ENCODE measurements at regions not wholly inside any gene's neighbourhood (a gene's known extent, or its start where the extent isn't known, plus 50 kb on each side); places are given as distances from the start of the nearest gene placed in this dataset.

- Histone ChIP-seq H3K4me3 (no peak overlapping the region), H3K4me1 (no peaks in the 10 kb centered on the region), H3K9me3 (peaks cover 7% of the 10 kb centered on the region; the same call in 2 of the 3 replicates), H3K27ac (no peak overlapping the region), H3K4me2 (no peak overlapping the region)
- CTCF ChIA-PET: no interaction called here
- TF ChIP-seq RCOR1 (IDR thresholded peaks at IDR 0.05; ENCODE audit: low read depth, low read length): no peak
- peak; percentile 93 for TF ChIP-seq MAFK (IDR thresholded peaks at IDR 0.05; ENCODE audit: partially characterized antibody)
- DNase-seq (ENCODE audit: low read depth in 1 of 2, low spot score in 1 of 2) (no peak), ATAC-seq (no peak), FAIRE-seq (no peak)
- POLR2A ChIA-PET: no interaction called here
- WGBS (ENCODE audit: missing lambda C conversion rate): 61% methylated on average over 3 of the region's 3 CpGs
These were observed 631.3 kb downstream of the PLA2G4A start for GRCh38 chr1:187460093-187460492.

- WGBS (ENCODE audit: missing lambda C conversion rate): 20% methylated on average over 1 of the region's 1 CpG
- no peak for ATAC-seq
- no peak for TF ChIP-seq CEBPB (IDR thresholded peaks at IDR 0.05)
- no peak for TF ChIP-seq CHD4 (IDR thresholded peaks at IDR 0.05; ENCODE audit: borderline replicate concordance)
- TF ChIP-seq EHMT2 (IDR thresholded peaks at IDR 0.05; ENCODE audit: low read depth): no peak
- no peak for TF ChIP-seq NFE2L2 (conservative IDR thresholded peaks at IDR 0.05; ENCODE audit: low read length)
- TF ChIP-seq ZNF302 (CRISPR knock-in tag; IDR thresholded peaks at IDR 0.05): no peak
- TF ChIP-seq HDAC2 (IDR thresholded peaks at IDR 0.05): no peak
- TF ChIP-seq PHF8 (IDR thresholded peaks at IDR 0.05; ENCODE audit: borderline replicate concordance, low read depth): no peak
- no peak for TF ChIP-seq JUNB (IDR thresholded peaks at IDR 0.05)
- no peak for TF ChIP-seq FOSL2 (IDR thresholded peaks at IDR 0.05)
- no peak for TF ChIP-seq FOSL2 (CRISPR knock-in tag; IDR thresholded peaks at IDR 0.05)
- no peak for TF ChIP-seq ZSCAN20 (CRISPR knock-in tag; IDR thresholded peaks at IDR 0.05)
- no peak for TF ChIP-seq MYC (IDR thresholded peaks at IDR 0.05; ENCODE audit: borderline replicate concordance, low read length)
- no peak for TF ChIP-seq CTCF (IDR thresholded peaks at IDR 0.05)
- no peak for TF ChIP-seq SMC3 (IDR thresholded peaks at IDR 0.05)
- no peak for TF ChIP-seq CBX8 (IDR thresholded peaks at IDR 0.05)
- TF ChIP-seq HOXB5 (CRISPR knock-in tag; IDR thresholded peaks at IDR 0.05): no peak
- no peak for TF ChIP-seq HES2 (IDR thresholded peaks at IDR 0.05)
- TF ChIP-seq USF2 (IDR thresholded peaks at IDR 0.05): no peak
- no peak for FAIRE-seq
- ChIA-PET CTCF (interaction anchor here (0.8 to 1.3 kb wide), 2 partner anchors 13 to 22 kb away, joined by 3 to 4 read pairs; no protein-coding TSS in a partner anchor), POLR2A (no interaction called here)
- no peak overlapping the region for H3K4me2 ChIP-seq
- no peak overlapping the region for H3K27ac ChIP-seq
- peaks cover 7% of the 10 kb centered on the region; the same call in 2 of the 3 replicates for H3K9me3 ChIP-seq
- DNase-seq (ENCODE audit: low read depth in 1 of 2, low spot score in 1 of 2): no peak
- no peak overlapping the region for H3K4me3 ChIP-seq
- no peaks in the 10 kb centered on the region for H3K4me1 ChIP-seq
These were observed 635.6 kb downstream of the PLA2G4A start for GRCh38 chr1:187464320-187464719.

- Histone ChIP-seq H3K27ac (no peak overlapping the region), H3K4me1 (no peaks in the 10 kb centered on the region), H3K4me2 (no peak overlapping the region), H3K9me3 (peaks cover 7% of the 10 kb centered on the region; the same call in 2 of the 3 replicates), H3K4me3 (no peak overlapping the region)
- no peak for ATAC-seq
- no peak for DNase-seq (ENCODE audit: low read depth in 1 of 2, low spot score in 1 of 2)
- 0% methylated on average over 2 of the region's 2 CpGs for WGBS (ENCODE audit: missing lambda C conversion rate)
- POLR2A ChIA-PET: no interaction called here
- TF ChIP-seq SREBF2 (IDR thresholded peaks at IDR 0.05) (no peak), ZFP36 (IDR thresholded peaks at IDR 0.05; ENCODE audit: borderline replicate concordance, partially characterized antibody) (no peak), BHLHE40 (IDR thresholded peaks at IDR 0.05; ENCODE audit: low read depth, low read length) (no peak), HEYL (CRISPR knock-in tag; IDR thresholded peaks at IDR 0.05) (no peak), EP300 (IDR thresholded peaks at IDR 0.05) (no peak), EHMT2 (IDR thresholded peaks at IDR 0.05; ENCODE audit: low read depth) (no peak), FOXS1 (CRISPR knock-in tag; IDR thresholded peaks at IDR 0.05) (no peak), KDM5A (IDR thresholded peaks at IDR 0.05) (no peak), MAZ (IDR thresholded peaks at IDR 0.05; ENCODE audit: borderline replicate concordance, low read depth, low read length) (no peak), BCL3 (IDR thresholded peaks at IDR 0.05) (no peak), FOSL2 (IDR thresholded peaks at IDR 0.05) (no peak), FOSL2 (CRISPR knock-in tag; IDR thresholded peaks at IDR 0.05) (no peak), TFCP2L1 (CRISPR knock-in tag; IDR thresholded peaks at IDR 0.05) (no peak), CBX8 (IDR thresholded peaks at IDR 0.05) (no peak), MYC (IDR thresholded peaks at IDR 0.05; ENCODE audit: borderline replicate concordance, low read length) (no peak), NPAS2 (CRISPR knock-in tag; IDR thresholded peaks at IDR 0.05; ENCODE audit: borderline replicate concordance) (no peak)
- FAIRE-seq: no peak
- CTCF ChIA-PET: no interaction called here
These were observed 636.7 kb downstream of the PLA2G4A start for GRCh38 chr1:187465441-187465840.

Data from A549 (cell line).